ENCODE measurements at regions not wholly inside any gene's neighbourhood (a gene's known extent, or its start where the extent isn't known, plus 50 kb on each side); places are given as distances from the start of the nearest gene placed in this dataset.

DNA sequence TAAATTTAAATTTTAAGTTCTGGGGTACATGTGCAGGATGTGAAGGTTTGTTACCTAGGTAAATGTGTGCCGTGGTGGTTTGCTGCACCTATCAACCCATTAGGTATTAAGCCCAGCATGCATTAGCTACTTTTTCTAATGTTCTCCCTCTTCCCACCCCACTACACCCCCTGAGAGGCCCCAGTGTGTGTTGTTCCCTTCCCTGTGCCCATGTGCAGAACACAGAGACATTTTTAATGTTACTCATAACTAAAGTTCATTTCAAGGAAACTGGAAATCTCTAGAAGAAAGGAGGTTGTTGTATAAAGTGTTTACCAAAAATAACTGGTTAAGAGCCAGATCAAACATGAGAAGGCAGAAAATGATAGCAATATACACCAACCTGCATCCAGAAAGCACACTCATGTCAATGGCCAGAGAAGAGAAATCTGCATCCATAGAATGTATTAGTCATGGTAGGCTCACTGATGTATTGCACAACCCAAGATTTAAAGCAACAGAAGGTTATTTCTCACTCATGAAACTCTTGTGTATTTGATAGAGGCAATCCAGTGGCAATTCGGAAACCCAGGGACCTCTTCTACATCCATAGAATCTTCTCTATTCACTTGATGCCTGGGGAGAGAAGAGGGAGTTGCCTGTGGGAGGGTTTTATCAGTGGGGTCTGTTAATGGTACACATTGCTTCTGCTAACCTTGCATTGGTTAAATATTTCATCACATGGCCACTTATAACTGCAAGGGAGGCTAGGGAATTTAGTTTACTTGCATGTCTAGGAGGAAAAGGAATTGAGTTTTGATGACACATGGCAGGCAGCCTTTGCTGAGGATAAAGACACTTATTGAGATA lies 321.9 kb upstream of the RASGRP1 start:
- DNase-seq (ENCODE audit: low spot score), result no peak

- DNase-seq (ENCODE audit: low spot score), result no peak
These were observed 324.1 kb upstream of the RASGRP1 start for GRCh38 chr15:38888701-38889221.

GRCh38 chr15:38890194-38890593 lies 325.6 kb upstream of the RASGRP1 start:
- DNase-seq (ENCODE audit: low spot score), result no peak

DNA sequence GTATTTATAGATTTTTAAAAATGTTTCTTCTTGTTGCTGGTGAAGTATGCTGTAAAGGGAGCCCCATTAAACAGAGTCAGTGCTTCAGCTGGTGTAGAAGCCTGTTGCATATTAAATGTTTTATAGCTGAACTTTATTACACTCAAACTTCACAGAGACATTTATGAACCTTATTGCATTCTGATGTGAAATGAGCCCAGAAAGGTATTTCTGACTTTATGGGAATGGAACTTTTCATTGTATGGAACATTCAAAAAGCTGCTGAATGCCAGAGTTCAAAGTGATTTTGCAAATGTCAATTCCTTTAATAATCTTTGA lies 329.3 kb upstream of the RASGRP1 start:
- no peak for DNase-seq (ENCODE audit: low spot score)

- DNase-seq (ENCODE audit: low spot score), result no peak
These were observed 329.8 kb upstream of the RASGRP1 start for GRCh38 chr15:38894243-38894948.

- peak; percentile 36 for DNase-seq (ENCODE audit: low spot score)
These were observed 331.0 kb upstream of the RASGRP1 start for GRCh38 chr15:38895326-38896255.

DNA sequence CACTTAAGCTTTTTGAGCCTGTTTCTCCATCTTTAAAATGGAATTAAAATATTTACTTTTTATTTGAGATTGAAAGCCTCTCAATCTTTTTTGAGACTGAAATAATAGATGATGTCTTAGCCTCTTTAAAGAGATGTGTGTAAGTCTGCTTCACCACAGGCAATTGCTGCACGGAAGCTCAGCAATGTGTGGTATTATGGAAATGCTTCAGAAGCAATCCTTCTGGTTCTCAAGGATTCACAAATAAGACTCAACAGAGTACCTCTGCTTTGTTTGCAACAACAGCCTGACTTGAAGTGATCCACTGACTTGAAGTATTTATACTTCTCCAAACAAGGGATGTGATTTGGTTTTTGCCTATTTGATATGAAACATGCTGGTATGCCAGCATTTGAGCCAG lies 332.0 kb upstream of the RASGRP1 start:
- DNase-seq (ENCODE audit: low spot score), result no peak

DNA sequence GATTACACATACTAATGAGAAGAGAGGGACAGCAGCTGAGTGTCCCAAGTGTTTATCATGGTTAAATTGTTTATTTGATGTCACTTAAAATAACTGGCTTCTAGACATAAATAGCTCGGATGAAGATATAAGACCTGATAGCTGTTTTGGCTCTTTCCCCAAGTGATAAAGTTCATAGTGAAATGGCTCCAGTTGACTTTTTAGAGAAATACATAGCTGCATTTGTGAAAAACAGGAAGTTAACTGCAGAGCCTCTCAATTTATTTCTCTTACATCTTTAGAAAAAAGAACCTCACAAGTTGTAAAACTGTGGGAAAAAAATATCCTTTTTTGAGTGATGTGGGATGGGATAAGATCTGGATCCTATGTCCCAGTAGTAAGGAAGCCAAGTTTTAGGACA lies 332.9 kb upstream of the RASGRP1 start:
- DNase-seq (ENCODE audit: low spot score), result no peak

DNA sequence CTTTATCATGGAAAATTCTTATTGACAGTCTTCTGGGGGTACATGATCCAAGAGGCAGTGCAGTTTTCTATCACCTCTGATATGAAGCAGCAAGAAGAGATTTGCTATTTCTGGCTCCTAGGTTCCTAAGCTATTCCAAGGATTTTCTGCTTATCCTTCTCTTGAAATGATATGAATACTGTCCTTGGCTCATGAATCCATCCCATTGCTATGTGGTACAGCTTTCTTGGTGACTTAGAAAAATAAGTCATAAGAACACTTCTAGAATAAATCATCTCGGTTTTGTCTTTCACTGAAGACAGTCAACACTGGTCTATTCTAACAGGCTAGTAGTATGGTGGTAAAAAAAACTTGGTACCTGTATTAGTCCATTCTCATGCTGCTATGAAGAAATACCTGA lies 333.6 kb upstream of the RASGRP1 start:
- DNase-seq (ENCODE audit: low spot score), result no peak

DNA sequence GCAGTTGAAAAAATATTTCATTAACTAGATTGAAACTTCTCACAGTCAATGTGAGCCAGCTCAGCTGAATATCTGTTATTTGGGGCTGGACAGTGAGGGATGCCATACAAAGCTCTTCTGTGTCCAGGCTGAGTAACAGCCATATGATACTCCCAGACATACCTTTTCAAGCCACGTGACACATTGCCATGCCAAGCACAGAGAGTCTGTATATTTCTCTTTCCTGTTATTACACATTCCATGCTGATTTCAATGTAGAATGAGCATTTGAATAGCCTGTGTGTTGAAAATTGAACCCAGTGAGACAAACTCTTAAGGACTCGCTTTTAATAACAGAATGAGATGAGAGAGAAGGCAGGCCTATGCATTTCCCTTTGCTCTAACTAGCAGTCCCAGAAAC lies 334.7 kb upstream of the RASGRP1 start:
- no peak for DNase-seq (ENCODE audit: low spot score)

GRCh38 chr15:38904298-38904697 lies 339.7 kb upstream of the RASGRP1 start:
- no peak for DNase-seq (ENCODE audit: low spot score)

GRCh38 chr15:38905632-38906031 lies 341.0 kb upstream of the RASGRP1 start:
- DNase-seq (ENCODE audit: low spot score), result no peak

DNA sequence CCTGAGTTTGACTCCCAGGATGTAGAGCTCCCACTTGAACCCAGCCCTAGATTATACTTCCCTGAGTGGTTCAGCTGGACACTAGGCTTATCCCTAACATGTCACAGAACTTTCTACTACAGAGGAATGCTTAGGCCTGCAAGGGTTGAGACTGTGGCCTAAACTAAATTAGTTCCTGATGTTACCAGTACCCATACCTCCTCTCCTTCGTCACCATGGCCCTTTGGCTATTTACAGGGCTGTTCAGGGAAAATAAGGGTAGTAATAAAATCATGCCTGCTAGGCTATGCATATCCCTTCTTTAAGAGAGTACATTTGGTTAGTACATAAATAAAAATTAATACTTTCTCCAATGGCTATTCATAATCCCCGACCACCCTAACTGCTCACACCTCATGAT lies 356.4 kb upstream of the RASGRP1 start:
- no peak for DNase-seq (ENCODE audit: low spot score)

- no peak for DNase-seq (ENCODE audit: low spot score)
These were observed 356.9 kb upstream of the RASGRP1 start for GRCh38 chr15:38921471-38921870.

- DNase-seq (ENCODE audit: low spot score), result no peak
These were observed 363.8 kb upstream of the RASGRP1 start for GRCh38 chr15:38928431-38928830.

DNA sequence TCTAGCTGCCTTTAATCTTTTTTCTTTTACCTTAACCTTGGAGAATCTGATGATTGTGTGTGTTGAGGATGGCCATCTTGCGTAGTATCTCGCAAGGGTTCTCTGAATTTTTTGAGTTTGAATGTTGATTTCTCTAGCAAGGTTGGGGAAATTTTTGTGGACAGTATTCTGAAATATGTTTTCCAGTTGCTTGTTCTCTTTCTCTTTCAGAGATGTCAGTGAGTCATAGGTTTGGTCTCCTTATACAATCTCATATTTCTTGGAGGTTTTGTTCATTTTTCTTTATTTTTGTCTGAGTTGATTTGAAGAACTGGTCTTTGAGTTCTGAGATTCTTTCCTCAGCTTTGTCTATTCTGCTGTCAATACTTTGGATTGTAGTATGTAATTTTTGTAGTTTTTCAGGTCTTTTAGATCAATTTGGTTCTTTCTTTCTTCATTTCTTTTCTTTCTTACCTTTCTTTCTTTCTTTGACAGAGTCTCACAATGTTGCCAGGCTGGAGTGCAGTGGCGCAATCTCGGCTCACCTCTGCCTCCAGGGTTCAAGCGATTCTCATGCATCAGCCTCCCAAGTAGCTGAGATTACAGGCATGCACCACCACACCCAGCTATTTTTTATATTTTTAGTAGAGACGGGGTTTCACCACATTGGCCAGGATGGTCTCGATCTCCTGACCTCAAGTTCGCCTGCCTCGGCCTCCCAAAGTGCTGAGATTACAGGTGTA lies 366.4 kb upstream of the RASGRP1 start:
- DNase-seq (ENCODE audit: low spot score), result no peak

- no peak for DNase-seq (ENCODE audit: low spot score)
These were observed 376.9 kb upstream of the RASGRP1 start for GRCh38 chr15:38941399-38941953.

DNA sequence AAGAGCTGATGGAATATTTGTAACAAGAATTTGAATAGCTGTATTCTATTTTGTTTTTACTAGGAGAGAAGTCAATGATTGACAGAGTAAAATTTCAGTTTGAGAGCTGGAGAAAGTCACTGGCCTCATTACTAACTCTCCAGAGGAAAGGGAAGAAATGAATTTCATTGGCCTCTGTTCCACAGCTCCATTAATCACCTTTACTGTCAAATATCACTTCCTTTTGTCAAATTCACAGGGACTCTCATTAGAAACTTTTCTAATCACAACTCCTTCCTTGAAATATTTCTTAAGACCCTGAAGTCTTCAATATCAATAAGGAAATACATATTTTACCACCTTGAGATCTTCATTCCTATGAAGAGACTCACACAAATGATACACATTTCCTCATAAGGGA lies 379.9 kb upstream of the RASGRP1 start:
- no peak for DNase-seq (ENCODE audit: low spot score)

- DNase-seq (ENCODE audit: low spot score), result no peak
These were observed 381.1 kb upstream of the RASGRP1 start for GRCh38 chr15:38945551-38946298.

DNA sequence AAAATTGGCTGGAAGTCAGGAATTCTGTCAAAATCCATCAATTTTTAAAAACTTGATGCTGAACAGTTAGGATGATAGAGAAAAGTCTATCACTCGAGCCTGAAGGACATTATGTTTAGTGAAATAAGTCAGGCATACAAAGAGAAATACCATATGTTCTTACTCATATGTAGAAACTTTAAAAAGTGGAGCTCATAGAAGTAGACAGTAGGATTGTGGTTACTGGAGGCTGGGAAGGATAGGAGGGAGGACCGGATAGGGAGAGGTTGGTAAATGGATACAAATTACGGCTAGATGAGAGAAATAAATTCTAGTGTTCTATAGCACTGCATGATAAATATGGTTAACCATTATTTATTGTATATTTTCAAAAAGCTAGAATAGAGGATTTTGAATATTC lies 389.5 kb upstream of the RASGRP1 start:
- DNase-seq (ENCODE audit: low spot score), result no peak

DNA sequence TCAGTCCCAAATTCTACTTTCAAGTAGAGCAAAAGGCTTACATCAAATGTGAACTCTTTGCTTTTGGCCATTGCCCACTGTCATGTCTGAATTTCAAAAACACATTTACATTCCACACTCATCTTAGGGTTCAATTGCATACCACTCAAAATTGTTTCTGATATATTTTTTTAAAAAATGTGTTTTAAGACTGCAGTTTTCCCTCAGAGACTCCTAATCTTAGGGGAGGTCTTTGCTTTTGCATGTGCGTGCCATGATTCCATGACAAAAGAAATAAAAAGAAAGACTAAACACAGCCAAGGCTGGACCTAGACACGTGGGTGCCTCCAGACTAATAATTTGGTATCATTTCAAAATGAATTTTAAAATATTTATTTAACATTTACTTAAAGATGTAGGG lies 396.8 kb upstream of the RASGRP1 start:
- no peak for DNase-seq (ENCODE audit: low spot score)
